Fibroblast of mammary gland (primary cell): ENCODE measurements at regions not wholly inside any gene's neighbourhood (a gene's known extent, or its start where the extent isn't known, plus 50 kb on each side); places are given as distances from the start of the nearest gene placed in this dataset.

ENCODE experiments used
- DNase-seq: peaks from one replicate; pipeline ENCODE4 v3.0.0-alpha.2; 2010; ENCODE audit warnings: low read depth
- H3K4me3 ChIP-seq: 2 replicates; pipeline ENCODE4 v1.5.1; 2011; ENCODE audit warnings: low read depth, mild to moderate bottlenecking, low read length, moderate library complexity; ENCODE audit not compliant: control insufficient read depth
- TF ChIP-seq, protein P1 (sequence below): conservative IDR thresholded peaks from 2 replicates; pipeline ENCODE4 v1.5.1; 2011; ENCODE audit warnings: low read depth, low read length, inconsistent platforms; ENCODE audit not compliant: control insufficient read depth, insufficient read depth

- H3K4me3 ChIP-seq = no peak overlapping the region
- TF ChIP-seq, protein P1, sequence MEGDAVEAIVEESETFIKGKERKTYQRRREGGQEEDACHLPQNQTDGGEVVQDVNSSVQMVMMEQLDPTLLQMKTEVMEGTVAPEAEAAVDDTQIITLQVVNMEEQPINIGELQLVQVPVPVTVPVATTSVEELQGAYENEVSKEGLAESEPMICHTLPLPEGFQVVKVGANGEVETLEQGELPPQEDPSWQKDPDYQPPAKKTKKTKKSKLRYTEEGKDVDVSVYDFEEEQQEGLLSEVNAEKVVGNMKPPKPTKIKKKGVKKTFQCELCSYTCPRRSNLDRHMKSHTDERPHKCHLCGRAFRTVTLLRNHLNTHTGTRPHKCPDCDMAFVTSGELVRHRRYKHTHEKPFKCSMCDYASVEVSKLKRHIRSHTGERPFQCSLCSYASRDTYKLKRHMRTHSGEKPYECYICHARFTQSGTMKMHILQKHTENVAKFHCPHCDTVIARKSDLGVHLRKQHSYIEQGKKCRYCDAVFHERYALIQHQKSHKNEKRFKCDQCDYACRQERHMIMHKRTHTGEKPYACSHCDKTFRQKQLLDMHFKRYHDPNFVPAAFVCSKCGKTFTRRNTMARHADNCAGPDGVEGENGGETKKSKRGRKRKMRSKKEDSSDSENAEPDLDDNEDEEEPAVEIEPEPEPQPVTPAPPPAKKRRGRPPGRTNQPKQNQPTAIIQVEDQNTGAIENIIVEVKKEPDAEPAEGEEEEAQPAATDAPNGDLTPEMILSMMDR = no peak
- DNase-seq = no peak
These were observed 644.4 kb downstream of the GALR1 start for GRCh38 chr18:77894060-77894459.

GRCh38 chr18:77895250-77895649 lies 645.6 kb downstream of the GALR1 start:
- H3K4me3 ChIP-seq = no peak overlapping the region
- no peak for DNase-seq
- TF ChIP-seq, protein P1 = no peak

DNA sequence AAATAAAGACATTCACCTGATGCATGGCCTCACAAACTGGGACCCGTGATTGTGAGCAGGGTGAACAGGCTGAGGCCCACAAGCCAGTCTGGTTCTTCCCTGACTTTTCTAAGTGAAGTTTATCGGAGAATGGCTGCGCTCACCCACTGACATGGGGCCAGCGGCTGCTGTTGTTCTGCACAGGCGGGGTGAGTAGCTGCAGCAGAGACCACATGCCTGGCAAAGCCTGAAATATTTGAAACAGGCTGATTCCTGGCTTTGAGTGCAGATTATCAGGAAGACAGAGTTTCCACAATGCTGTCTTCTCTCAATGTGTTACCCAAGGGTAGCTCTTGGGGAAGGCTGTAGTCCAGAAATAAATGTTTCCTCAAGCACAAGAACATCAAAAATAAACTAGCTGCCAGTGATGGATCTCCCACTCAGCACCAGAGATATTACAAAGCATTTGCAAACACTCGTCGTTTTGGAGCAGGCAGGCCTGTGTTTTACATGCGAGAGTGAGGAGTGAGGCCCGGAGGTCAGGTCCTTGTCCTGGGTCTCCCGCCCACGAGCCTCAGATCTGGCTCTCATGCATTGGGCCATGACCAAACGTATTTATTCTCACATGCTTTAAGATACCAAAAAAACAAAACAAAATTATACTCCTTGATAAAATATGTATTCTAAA lies 647.1 kb downstream of the GALR1 start:
- TF ChIP-seq, protein P1 = no peak
- DNase-seq = no peak
- no peak overlapping the region for H3K4me3 ChIP-seq

- H3K4me3 ChIP-seq = no peak overlapping the region
- DNase-seq = no peak
- TF ChIP-seq, protein P1 = no peak
These were observed 648.0 kb downstream of the GALR1 start for GRCh38 chr18:77897606-77898005.

- TF ChIP-seq, protein P1 = peak; percentile 44
- peak; percentile 19 for DNase-seq
- no peak overlapping the region for H3K4me3 ChIP-seq
These were observed 650.5 kb downstream of the GALR1 start for GRCh38 chr18:77899972-77900754.

DNA sequence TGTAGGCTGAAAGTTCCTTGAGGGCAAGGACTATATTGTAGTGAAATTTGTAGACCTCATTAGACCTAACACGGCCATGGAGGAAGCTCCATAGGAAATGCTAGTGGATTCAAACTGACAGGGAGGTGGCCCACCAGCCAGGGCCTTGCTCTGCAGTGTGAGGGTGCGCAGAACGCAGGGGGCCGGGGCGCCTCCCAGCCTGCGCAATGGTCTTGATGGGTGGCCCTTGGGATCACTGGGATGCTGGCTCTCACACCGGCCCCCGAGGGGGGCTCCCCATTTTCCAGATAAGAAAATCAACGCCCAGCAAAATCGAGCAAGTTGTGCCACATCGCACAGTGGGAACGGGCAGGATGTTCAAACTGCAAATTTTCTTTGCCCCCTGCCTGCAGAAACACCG lies 655.4 kb downstream of the GALR1 start:
- no peak for DNase-seq
- H3K4me3 ChIP-seq = no peak overlapping the region
- TF ChIP-seq, protein P1 = no peak
